NCI-H128 (cell line): ENCODE measurements at regions not wholly inside any gene's neighbourhood (a gene's known extent, or its start where the extent isn't known, plus 50 kb on each side); places are given as distances from the start of the nearest gene placed in this dataset.

Experiments
- DNase-seq: peaks from one replicate; lab custom pipeline; 2025; ENCODE audit not compliant: unreplicated experiment; lab: John Stamatoyannopoulos, UW

DNA sequence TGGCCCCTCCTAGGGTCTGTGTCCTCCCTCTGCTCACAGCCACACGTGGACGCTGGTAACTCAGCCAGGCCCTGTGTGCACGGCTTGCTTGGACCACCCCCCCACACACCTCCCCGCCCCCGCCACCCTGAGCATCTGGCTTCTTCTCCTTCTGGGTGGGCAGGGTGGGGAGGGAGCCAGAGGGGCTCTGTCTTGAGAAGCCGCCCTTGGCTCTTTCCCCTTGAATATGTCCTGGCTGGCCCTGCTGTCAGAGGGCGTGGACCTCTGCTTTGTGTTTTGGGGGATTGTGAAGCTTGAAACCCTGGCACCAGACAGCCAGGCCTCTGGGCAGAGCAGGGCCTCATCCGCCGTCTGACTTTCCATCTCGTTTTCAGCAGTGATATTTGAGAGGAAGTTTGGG, 72.1 kb downstream of the GLI2 start:
- DNase-seq: no peak

DNA sequence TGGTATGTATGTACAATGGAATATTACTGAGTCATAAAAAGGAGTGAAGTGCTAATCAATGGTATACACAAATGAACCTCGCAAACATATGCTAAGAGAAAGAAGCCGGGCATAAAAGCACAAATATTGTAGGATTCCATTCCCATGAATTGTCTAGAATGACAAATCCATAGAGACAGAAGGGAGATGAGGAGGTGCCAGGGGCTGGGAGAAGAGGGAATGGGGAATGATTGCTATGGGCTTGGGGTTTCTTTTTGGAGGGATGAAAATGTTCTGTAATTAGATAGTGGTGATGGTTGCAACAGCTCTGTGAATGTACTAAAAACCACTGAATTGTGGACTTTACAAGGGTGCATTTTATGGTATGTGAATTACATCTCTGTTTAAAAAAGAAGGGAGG, 73.5 kb downstream of the GLI2 start:
- no peak for DNase-seq

- no peak for DNase-seq
Measured at GRCh38 chr2:120809609-120810440, 74.2 kb downstream of the GLI2 start.

DNA sequence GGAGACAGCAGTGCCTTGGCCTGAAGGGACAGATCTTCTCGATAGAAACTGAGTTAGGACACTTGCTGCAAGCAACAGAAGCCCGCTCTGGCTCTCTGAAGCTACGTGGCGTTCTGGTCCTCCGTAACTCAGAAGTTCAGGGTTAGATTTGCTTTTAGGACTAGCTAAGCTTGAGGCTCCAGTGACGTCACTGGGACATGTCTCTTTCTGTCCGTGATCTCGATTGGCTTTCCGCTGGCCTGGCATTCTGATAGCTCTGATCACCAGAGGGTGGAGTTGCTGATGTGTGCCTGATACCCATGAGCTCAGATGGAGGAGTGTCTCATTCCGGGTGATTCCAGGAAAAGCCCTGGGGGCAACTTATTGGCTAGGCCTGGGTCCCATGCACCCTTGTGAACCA, 75.0 kb downstream of the GLI2 start:
- no peak for DNase-seq

DNA sequence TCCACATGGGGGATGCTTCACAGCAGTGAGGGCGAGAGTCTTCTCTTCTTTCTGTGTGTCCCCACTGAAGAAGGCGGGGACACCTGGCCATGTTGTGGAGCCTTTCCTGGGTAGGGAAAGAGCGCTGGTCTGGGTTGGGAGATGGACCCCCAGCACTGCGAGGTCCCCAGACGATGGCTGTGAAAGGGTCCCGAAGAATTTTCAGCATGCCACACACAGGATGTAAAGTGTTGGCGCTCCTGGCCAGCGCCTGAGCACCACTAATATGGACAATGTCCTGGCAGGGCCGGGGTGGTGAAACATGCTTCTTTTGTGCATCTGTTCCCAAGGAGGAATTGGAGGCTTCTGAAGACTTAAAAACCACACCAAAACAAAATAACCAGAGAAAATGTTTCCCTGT, 77.2 kb downstream of the GLI2 start:
- DNase-seq: no peak

- no peak for DNase-seq
Measured at GRCh38 chr2:120814352-120814751, 78.7 kb downstream of the GLI2 start.

DNA sequence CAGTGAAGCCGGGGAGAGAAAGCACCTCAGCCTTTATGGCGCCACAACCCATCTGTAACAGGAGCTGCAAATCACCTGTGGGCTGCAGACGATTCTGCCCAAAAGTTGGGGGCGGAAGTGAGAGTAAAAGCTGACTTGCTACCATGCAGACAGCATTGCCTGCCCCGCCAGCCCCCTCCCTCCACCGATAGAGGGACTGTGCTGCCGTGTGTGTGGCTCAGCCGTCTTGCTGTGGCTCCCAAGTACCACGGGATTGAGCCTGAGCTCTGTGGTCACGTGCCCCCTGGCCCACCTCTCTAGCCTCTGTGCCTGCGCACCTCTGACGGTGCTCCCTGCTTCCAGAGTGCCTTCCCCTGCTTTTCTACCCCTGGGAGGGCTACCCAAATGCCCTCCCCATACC, 79.6 kb downstream of the GLI2 start:
- no peak for DNase-seq

DNA sequence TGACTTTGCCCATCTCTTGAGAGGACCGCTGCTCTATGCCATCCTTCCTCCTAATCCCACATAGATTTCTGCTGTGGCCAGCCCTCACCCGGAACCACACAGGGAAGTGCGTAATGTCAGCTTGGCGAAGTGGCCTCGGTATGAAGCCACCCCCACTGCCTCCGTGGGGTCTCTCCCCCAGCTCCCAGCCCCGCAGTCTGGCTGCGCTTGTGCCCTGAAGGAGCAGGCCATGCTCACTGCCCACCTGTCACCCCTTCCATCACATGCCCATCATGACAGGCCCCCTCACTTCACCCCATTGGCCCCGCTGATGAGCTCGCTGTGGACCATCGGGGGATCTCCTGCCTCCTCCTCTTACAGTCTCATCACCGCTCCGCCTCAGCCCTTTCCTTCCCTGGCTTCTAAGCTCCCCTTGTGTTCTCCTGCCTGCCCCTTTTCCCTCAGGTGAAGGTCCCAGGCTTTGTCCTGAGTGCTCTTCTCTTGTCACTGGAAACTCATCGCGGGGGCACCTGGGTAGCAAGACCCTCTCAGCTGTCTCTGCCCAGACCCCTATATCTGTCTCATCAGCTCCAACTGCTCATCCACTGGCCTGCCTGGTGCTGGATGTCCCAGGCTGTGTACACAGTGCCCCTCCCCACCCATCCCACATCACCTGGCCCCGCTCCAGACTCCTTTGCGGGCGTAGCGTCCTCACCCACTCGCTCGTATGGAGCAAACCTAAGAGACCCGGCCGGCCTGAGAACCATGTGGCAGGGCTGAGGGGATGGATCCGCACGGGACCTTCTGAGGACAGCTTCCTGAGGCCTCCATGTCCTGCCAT, 81.7 kb downstream of the GLI2 start:
- no peak for DNase-seq

DNA sequence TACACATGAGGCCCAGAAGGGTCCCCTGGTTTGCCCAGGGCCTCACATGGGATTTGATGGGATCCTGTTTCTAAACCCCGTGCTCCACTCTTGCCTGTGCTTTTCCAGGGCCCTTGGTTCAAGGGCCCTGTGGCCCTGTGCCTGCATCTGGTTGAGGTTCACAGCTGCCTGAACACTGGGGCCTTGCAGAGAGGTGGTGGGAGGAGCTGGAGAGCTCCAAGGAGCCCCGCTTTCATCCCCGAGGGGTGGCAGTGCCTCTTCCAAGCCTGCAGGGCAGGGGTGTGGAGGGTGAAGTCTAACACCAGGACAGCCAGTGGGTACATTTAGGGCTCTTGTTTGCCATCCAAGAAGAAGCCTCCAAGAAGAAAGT, 82.3 kb downstream of the GLI2 start:
- no peak for DNase-seq

GRCh38 chr2:120818441-120818920, 82.8 kb downstream of the GLI2 start:
- DNase-seq: no peak

DNA sequence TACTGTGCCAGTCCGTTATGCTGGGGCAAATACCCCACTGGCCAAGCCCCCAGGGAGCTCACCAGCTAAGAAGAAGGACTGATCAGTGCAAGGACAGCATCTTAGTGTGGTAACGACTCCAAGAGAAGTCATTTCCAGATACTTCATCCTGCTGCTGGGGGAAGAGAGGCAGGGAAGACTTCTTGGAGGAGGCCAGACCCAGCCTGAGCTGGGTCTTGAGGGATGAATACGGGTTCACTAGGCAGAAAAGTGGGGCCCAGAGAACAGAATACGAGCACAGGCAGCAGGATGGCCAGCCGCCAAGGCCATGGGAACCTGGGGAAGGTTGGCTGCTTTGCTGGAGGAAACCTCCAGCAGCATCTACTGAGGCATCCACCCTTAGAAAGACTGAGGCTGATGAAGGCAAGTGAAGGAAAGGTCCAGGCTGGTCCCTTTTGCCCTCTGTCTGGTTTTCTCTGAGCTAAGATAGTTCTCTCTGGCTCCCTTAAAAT, 84.1 kb downstream of the GLI2 start:
- DNase-seq: no peak

- DNase-seq: no peak
Measured at GRCh38 chr2:120820263-120820952, 84.7 kb downstream of the GLI2 start.

DNA sequence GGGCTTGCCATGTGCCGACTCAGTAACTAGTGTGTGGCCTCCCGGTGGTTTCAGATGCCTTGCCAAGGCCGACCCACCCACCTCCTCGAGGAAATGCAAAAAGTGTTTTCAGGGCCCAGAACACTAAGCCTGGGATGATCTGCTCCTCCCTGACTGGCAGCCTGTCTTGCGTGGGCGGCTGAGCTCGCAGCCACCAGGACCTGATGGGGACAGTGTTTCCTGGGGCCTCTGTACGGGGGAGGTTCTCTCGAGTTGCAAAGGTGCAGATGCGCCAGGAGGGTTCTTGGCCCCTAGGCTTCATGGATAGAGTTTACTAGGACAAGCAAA, 85.2 kb downstream of the GLI2 start:
- no peak for DNase-seq

DNA sequence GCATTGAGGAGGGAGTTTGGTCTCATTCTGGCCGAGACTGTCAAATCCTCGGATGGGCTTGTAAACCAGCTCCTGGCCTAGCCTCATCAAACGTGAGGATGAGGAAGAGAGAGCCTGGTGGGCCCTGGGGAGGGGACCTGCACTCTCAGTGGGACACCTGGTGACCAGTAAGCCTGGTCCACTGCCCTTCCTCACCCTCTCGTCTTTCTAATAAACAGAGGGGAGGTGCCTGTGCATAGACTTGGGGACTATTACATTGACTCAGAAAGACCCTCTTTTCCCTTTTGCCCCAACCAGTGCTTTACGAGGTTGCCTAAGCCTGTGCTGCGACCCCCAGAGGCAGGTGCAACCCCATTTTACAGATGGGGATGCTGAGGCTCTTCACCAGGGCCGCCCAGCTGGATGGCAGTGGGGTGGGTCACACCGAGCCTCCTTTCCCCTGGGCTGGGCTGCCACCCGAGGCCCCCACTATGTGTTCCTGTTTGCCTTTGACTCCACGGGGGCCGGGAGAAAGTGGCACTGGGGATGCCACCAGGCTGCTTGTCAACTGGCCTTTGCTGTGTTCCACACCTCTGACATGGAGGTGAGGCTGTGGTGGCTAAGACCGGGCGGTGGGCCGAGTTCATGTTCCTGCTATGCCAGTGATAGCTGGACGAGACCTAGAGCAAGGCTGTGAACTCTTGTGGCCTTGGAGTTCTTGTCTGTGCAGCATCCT, 85.9 kb downstream of the GLI2 start:
- no peak for DNase-seq

DNA sequence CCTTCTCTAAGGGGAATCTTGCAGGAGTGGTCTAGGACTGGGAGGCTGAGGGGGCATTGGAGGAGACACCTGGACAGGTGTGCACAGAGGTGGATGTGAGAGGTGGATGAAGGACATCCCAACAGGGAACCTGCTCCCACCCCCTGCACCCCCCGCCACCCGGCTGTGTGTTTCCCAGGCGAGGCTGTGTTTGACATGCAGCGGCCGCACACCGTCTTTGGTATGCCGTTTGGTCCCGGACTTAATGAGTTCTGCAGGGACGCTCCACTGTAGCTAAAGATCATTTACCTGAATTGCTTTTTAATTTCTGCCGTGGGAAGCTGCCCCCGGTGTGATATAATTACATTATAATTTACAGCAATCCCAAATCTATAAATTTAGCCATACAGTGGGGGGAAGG, 87.3 kb downstream of the GLI2 start:
- no peak for DNase-seq

DNA sequence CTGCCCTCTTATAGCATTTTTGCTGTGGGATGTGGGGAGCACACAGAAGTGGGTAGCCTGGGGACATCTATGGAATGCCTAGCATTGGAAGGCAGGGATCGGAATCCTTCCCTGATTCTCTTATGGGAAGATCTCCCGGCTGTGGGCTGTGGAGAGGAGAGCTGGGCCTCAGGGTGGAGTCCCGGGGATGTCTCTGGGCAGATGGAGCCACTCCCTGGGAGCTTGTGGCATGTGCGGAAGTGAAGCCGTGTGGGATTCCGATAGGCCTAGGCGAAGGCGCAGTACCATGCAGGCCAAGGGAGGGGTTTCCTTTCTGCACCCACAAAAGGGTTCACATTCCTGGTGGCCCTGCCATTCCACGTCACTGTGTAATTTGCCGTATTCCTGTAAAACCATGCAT, 87.9 kb downstream of the GLI2 start:
- no peak for DNase-seq

DNA sequence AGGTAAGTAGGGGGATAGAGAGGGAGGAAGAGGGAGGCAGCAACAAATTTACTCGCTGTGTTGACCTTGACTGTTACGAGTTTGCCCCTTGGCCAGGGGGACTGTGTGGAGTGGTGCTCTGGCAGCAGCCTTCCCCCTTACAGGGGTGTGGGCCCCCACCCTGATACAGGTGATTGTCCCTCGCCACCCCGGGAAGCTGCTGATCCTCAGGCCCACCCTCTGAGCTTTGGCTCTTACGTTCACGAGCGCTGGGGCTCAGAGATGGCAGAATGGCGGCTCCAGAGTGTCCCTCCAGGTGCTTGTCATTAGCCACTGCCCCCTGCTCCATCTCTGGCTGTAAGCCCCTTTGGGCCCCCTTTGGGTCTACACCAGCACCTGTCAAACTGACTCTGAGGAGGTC, 88.6 kb downstream of the GLI2 start:
- no peak for DNase-seq

DNA sequence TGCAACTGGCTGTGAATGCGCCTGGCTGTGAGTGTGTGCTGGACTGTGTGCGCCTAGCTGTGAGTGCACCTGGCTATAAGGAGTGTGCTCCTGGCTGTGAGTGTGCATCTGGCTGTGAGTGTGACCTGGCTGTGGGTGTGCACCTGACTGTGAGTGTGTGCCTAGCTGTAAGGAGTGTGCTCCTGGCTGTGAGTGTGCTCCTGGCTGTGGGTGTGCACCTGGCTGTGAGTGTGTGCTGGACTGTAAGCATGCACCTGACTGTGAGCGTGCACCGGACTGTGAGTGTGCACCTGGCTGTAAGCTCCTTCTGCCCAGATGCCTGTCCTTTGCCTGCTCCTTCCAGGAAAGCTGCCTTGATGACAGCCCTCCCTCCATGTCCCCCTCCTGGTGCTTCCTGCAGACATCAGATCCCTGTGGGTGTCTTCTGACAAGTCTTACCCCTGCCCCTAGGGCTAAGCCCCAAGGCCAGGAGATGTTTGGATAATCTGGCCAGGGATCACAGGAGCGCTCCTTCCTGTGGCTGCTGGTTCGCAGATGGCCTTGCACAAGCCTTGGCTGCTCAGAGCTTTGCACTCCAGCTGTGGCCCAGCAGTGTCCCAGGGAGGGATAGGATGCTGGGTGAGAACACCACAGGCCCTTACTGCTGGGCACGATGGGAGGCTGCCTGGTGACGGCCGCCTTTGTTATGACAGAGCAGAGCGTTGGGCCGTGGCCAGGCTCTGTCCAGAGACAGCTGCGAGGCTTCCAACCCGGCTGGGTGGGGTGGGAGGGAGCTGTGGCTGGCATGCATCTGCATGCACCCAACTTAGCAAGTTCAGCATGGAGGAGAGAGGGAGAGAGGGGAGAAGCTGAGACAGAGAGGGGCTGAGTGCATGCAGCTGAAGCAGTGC, 89.9 kb downstream of the GLI2 start:
- DNase-seq: no peak

GRCh38 chr2:120826260-120826648, 90.6 kb downstream of the GLI2 start:
- no peak for DNase-seq
